Uterus (tissue), 2 donors: ENCODE measurements at regions not wholly inside any gene's neighbourhood (a gene's known extent, or its start where the extent isn't known, plus 50 kb on each side); places are given as distances from the start of the nearest gene placed in this dataset.

ENCODE experiments used
- POLR2A ChIP-seq, 2 donors: fragments of 450-650 bp; IDR thresholded peaks; one replicate each; pipeline ENCODE4 v1.6.1; 2016; ENCODE audit warnings: antibody characterized with exemption in 2 of 2, mild to moderate bottlenecking in 1 of 2, moderate library complexity in 1 of 2
- TF ChIP-seq, protein P1 (sequence below), 4 experiments: fragments of 200-600 bp in 2 of 4; fragments of 450-650 bp in 2 of 4; sonication (generic) in 2 of 4; IDR thresholded peaks; one replicate each; pipeline ENCODE4 v1.5.1; 2016 to 2019; ENCODE audit warnings: antibody characterized with exemption in 4 of 4, mild to moderate bottlenecking in 2 of 4, moderate library complexity in 1 of 4

DNA sequence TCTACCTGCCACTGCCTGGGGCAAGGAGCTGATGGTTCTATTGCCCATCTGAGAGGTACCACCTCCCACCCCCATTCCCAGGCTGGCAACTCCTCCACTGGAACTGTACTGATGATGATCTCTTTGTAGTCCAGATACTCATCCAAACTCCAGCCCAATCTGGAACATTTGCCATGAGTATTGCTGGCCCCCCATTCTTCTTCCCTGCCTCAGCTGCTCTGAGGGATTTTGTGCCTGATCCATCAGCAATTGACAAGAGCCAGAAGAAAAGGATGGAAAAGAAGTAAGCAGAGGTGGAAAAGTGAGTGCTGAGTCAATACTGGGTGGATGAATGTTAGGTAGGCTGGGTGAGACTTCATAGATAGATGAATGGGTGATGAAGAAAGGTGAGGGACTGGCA is 101.2 kb downstream of the NMUR2 start:
- TF ChIP-seq, protein P1, sequence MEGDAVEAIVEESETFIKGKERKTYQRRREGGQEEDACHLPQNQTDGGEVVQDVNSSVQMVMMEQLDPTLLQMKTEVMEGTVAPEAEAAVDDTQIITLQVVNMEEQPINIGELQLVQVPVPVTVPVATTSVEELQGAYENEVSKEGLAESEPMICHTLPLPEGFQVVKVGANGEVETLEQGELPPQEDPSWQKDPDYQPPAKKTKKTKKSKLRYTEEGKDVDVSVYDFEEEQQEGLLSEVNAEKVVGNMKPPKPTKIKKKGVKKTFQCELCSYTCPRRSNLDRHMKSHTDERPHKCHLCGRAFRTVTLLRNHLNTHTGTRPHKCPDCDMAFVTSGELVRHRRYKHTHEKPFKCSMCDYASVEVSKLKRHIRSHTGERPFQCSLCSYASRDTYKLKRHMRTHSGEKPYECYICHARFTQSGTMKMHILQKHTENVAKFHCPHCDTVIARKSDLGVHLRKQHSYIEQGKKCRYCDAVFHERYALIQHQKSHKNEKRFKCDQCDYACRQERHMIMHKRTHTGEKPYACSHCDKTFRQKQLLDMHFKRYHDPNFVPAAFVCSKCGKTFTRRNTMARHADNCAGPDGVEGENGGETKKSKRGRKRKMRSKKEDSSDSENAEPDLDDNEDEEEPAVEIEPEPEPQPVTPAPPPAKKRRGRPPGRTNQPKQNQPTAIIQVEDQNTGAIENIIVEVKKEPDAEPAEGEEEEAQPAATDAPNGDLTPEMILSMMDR (IDR thresholded peaks at IDR 0.05), result no peak
- no peak for TF ChIP-seq POLR2A (IDR thresholded peaks at IDR 0.05)
